HL-60 (cell line): ENCODE measurements at regions not wholly inside any gene's neighbourhood (a gene's known extent, or its start where the extent isn't known, plus 50 kb on each side); places are given as distances from the start of the nearest gene placed in this dataset.

ENCODE experiments used
- DNase-seq, 2 experiments: peaks; one replicate each; pipeline ENCODE4 v3.0.0-alpha.2; 2010 to 2020; ENCODE audit warnings: low read depth in 1 of 2, low spot score in 1 of 2
- H3K27ac ChIP-seq: fragments of 250-450 bp; sonication (Bioruptor Pico); replicated peaks from 2 replicates; pipeline ENCODE4 v1.5.1; 2020; ENCODE audit warnings: mild to moderate bottlenecking, moderate library complexity
- H3K27me3 ChIP-seq: fragments of 250-450 bp; sonication (Bioruptor Pico); 2 replicates; pipeline ENCODE4 v1.5.1; 2021; ENCODE audit warnings: mild to moderate bottlenecking, moderate library complexity; ENCODE audit not compliant: insufficient read depth, poor library complexity, severe bottlenecking
- H3K4me3 ChIP-seq: replicated peaks from 2 replicates; pipeline ENCODE4 v1.5.1; 2011; ENCODE audit warnings: mild to moderate bottlenecking, control low read depth, low read length; ENCODE audit not compliant: insufficient read depth
- GABPA ChIP-seq: IDR thresholded peaks from 2 replicates; pipeline ENCODE4 v1.6.1; 2012; ENCODE audit warnings: low read depth
- POLR2AphosphoS5 ChIP-seq: IDR thresholded peaks from 2 replicates; pipeline ENCODE4 v1.6.1; 2012; ENCODE audit warnings: low read depth
- SPI1 ChIP-seq: IDR thresholded peaks from 2 replicates; pipeline ENCODE4 v1.6.1; 2012; ENCODE audit warnings: low read depth, mild to moderate bottlenecking, borderline replicate concordance
- TF ChIP-seq, protein P1 (sequence below): IDR thresholded peaks from 2 replicates; pipeline ENCODE4 v1.6.1; 2012; ENCODE audit warnings: low read depth; ENCODE audit not compliant: insufficient replicate concordance
- TF ChIP-seq, protein P2 (sequence below): IDR thresholded peaks from one replicate; pipeline ENCODE4 v1.5.1; 2011; ENCODE audit warnings: low read length, control low read depth, inconsistent platforms; ENCODE audit not compliant: insufficient read depth

DNA sequence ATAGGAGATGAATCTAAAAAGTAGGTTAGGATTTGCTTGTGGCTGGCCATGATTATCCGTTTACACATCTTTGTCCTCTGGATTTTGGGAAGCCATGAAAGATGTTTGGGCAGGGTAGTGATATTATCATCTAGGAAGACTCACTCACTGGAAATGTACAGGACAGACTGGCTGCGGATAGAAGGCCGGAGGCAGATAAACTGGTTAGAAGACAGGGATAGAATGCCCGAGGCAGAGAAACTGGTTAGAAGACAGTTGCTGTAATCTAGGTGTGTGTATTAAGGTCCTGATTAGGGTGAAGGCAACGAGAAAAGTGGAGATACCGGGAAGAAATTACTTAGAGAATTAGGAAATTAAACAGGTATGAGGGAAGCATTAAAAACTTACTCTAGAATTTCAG, 68.8 kb downstream of the SPRY1 start:
- TF ChIP-seq, protein P1, sequence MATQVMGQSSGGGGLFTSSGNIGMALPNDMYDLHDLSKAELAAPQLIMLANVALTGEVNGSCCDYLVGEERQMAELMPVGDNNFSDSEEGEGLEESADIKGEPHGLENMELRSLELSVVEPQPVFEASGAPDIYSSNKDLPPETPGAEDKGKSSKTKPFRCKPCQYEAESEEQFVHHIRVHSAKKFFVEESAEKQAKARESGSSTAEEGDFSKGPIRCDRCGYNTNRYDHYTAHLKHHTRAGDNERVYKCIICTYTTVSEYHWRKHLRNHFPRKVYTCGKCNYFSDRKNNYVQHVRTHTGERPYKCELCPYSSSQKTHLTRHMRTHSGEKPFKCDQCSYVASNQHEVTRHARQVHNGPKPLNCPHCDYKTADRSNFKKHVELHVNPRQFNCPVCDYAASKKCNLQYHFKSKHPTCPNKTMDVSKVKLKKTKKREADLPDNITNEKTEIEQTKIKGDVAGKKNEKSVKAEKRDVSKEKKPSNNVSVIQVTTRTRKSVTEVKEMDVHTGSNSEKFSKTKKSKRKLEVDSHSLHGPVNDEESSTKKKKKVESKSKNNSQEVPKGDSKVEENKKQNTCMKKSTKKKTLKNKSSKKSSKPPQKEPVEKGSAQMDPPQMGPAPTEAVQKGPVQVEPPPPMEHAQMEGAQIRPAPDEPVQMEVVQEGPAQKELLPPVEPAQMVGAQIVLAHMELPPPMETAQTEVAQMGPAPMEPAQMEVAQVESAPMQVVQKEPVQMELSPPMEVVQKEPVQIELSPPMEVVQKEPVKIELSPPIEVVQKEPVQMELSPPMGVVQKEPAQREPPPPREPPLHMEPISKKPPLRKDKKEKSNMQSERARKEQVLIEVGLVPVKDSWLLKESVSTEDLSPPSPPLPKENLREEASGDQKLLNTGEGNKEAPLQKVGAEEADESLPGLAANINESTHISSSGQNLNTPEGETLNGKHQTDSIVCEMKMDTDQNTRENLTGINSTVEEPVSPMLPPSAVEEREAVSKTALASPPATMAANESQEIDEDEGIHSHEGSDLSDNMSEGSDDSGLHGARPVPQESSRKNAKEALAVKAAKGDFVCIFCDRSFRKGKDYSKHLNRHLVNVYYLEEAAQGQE, result no peak
- TF ChIP-seq, protein P2, sequence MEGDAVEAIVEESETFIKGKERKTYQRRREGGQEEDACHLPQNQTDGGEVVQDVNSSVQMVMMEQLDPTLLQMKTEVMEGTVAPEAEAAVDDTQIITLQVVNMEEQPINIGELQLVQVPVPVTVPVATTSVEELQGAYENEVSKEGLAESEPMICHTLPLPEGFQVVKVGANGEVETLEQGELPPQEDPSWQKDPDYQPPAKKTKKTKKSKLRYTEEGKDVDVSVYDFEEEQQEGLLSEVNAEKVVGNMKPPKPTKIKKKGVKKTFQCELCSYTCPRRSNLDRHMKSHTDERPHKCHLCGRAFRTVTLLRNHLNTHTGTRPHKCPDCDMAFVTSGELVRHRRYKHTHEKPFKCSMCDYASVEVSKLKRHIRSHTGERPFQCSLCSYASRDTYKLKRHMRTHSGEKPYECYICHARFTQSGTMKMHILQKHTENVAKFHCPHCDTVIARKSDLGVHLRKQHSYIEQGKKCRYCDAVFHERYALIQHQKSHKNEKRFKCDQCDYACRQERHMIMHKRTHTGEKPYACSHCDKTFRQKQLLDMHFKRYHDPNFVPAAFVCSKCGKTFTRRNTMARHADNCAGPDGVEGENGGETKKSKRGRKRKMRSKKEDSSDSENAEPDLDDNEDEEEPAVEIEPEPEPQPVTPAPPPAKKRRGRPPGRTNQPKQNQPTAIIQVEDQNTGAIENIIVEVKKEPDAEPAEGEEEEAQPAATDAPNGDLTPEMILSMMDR, result no peak
- TF ChIP-seq POLR2AphosphoS5 (no peak), SPI1 (no peak), GABPA (no peak)

DNA sequence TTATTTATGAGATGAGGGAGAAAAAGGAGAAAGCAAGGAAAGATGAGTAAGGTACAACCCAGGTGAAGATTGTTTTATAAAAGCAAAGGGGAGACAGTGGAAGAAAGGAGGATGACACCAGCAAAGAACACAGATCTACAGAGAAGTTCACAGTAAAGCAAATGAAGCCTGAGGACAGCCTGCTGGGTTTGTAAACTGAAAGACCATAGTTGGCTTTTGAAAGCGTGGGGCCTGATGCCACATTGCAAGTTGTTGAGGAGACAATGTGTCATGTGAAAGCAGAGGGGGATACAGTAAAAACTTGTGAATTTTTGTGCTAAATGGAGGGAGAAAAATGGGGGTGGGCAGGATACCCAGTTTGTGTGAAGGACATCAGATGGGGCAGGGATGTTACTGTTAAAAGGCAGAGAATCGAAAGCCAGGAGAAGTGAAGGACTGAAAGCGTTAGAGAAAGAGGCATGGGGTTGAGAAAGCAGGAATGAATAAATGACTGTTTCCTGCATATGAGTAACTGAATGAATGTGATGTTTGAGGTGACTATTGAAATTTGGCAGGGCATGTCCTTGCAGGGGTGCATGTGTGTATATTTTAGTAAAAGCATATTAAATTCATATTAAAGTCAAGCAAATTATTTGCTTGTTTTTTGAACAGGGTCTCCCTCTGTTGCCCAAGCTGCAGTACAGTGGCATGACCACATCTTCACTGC, 69.6 kb downstream of the SPRY1 start:
- Histone ChIP-seq H3K4me3 (no peak overlapping the region), H3K27me3 (no peaks in the 10 kb centered on the region), H3K27ac (no peak overlapping the region)
- TF ChIP-seq GABPA (no peak), POLR2AphosphoS5 (no peak)
- TF ChIP-seq, protein P2, result no peak
- TF ChIP-seq, protein P1, result no peak
- no peak for DNase-seq

More for the DNA sequence above, 68.8 kb downstream of the SPRY1 start:
- Histone ChIP-seq H3K27ac (no peak overlapping the region), H3K27me3 (no peaks in the 10 kb centered on the region), H3K4me3 (no peak overlapping the region)
- DNase-seq, result no peak

DNA sequence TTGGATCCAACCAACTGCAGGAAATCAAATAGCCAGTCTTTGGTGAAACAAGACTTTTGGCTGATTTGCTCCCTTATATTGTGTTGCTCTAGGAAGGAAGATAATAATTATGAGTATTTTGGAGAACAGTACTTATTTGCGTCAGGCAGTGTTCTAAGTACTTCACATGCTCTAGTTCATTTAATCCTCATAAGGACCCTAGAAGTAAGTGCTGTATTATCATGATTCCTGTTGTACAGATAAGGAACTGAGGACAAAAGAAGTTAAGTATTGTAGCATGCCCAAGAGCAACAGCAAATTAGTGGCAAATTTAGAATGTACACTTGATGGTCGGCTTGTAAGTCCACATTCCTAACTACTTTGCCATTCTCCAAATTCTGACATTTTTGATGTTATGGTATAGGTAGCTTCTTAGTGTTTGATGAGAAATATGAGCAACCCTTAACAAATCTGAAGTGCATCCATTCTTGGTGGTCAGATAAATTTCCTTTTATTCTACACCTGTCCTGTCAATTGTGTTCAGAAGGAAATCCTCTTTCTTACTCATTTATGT, 72.0 kb downstream of the SPRY1 start:
- TF ChIP-seq GABPA, result no peak
- TF ChIP-seq, protein P2, result no peak
- TF ChIP-seq POLR2AphosphoS5, result no peak
- TF ChIP-seq, protein P1, result no peak
- TF ChIP-seq SPI1, result no peak
- no peak for DNase-seq
- H3K27me3 ChIP-seq, result no peaks in the 10 kb centered on the region
- H3K4me3 ChIP-seq, result no peak overlapping the region
- H3K27ac ChIP-seq, result no peak overlapping the region
